KMS-11 (cell line): ENCODE measurements at regions not wholly inside any gene's neighbourhood (a gene's known extent, or its start where the extent isn't known, plus 50 kb on each side); places are given as distances from the start of the nearest gene placed in this dataset.

Source experiments
- H2AFZ ChIP-seq: fragments of 200-600 bp; sonication (generic); 2 replicates; pipeline ENCODE4 v1.6.1; 2016; ENCODE audit warnings: antibody characterized with exemption, mixed run types, low read depth
- H3K27ac ChIP-seq: fragments of 200-600 bp; sonication (generic); 2 replicates; pipeline ENCODE4 v1.6.1; 2016; ENCODE audit warnings: mild to moderate bottlenecking, mixed run types
- H3K27me3 ChIP-seq: fragments of 200-600 bp; sonication (generic); 2 replicates; pipeline ENCODE4 v1.6.1; 2017; ENCODE audit warnings: mild to moderate bottlenecking, low read depth, mixed run types, moderate library complexity; ENCODE audit not compliant: insufficient read depth
- H3K36me3 ChIP-seq: fragments of 200-600 bp; sonication (generic); 2 replicates; pipeline ENCODE4 v1.6.1; 2017; ENCODE audit warnings: mild to moderate bottlenecking, mixed run types; ENCODE audit not compliant: insufficient read depth
- H3K4me1 ChIP-seq: fragments of 200-600 bp; sonication (generic); 2 replicates; pipeline ENCODE4 v1.6.1; 2016; ENCODE audit warnings: mild to moderate bottlenecking, low read depth, mixed run types; ENCODE audit not compliant: poor library complexity, severe bottlenecking
- H3K4me2 ChIP-seq: fragments of 200-600 bp; sonication (generic); 2 replicates; pipeline ENCODE4 v1.7.0; 2016; ENCODE audit warnings: mild to moderate bottlenecking, mixed run types
- H3K4me3 ChIP-seq: fragments of 200-600 bp; sonication (generic); IDR thresholded peaks from 2 replicates; pipeline ENCODE4 v1.6.1; 2017; ENCODE audit warnings: low read depth, low read length, mixed read lengths; ENCODE audit not compliant: insufficient read depth
- H3K79me2 ChIP-seq: fragments of 200-600 bp; sonication (generic); 2 replicates; pipeline ENCODE4 v1.6.1; 2016; ENCODE audit warnings: low read depth, mixed run types; ENCODE audit not compliant: insufficient read depth
- H3K9ac ChIP-seq: fragments of 200-600 bp; sonication (generic); 2 replicates; pipeline ENCODE4 v1.6.1; 2016; ENCODE audit warnings: mild to moderate bottlenecking, mixed run types
- H4K20me1 ChIP-seq: fragments of 200-600 bp; sonication (generic); 2 replicates; pipeline ENCODE4 v1.6.1; 2016; ENCODE audit warnings: mild to moderate bottlenecking, mixed run types; ENCODE audit not compliant: insufficient read depth
- CTCF ChIP-seq: fragments of 200-600 bp; sonication (generic); conservative IDR thresholded peaks from 2 replicates; pipeline ENCODE4 v1.6.1; 2017; ENCODE audit warnings: low read depth, mild to moderate bottlenecking, antibody characterized with exemption, low read length, moderate library complexity, mixed read lengths

- Histone ChIP-seq H2AFZ (no peak overlapping the region), H3K4me3 (no peak overlapping the region), H3K4me2 (no peak overlapping the region), H3K27me3 (no peaks in the 10 kb centered on the region), H4K20me1 (no peaks in the 10 kb centered on the region), H3K79me2 (no peaks in the 10 kb centered on the region), H3K36me3 (no peaks in the 10 kb centered on the region), H3K27ac (no peak overlapping the region), H3K4me1 (no peaks in the 10 kb centered on the region), H3K9ac (no peak overlapping the region)
- no peak for TF ChIP-seq CTCF
These were observed 1060.2 kb downstream of the TECRL start for GRCh38 chr4:63348735-63349673.

- H3K4me2 ChIP-seq: no peak overlapping the region
- H3K27ac ChIP-seq: no peak overlapping the region
- no peaks in the 10 kb centered on the region for H3K4me1 ChIP-seq
- H3K9ac ChIP-seq: no peak overlapping the region
- no peak overlapping the region for H3K4me3 ChIP-seq
- H4K20me1 ChIP-seq: no peaks in the 10 kb centered on the region
- no peaks in the 10 kb centered on the region for H3K79me2 ChIP-seq
- H3K27me3 ChIP-seq: no peaks in the 10 kb centered on the region
- no peaks in the 10 kb centered on the region for H3K36me3 ChIP-seq
- TF ChIP-seq CTCF: no peak
- no peak overlapping the region for H2AFZ ChIP-seq
These were observed 1084.1 kb downstream of the TECRL start for GRCh38 chr4:63325140-63325539.

GRCh38 chr4:63316633-63317032 is 1092.6 kb downstream of the TECRL start:
- H3K4me3 ChIP-seq: no peak overlapping the region
- no peak overlapping the region for H2AFZ ChIP-seq
- H3K4me1 ChIP-seq: no peaks in the 10 kb centered on the region
- no peak overlapping the region for H3K27ac ChIP-seq
- H3K36me3 ChIP-seq: no peaks in the 10 kb centered on the region
- no peak for TF ChIP-seq CTCF
- H3K9ac ChIP-seq: no peak overlapping the region
- H3K79me2 ChIP-seq: no peaks in the 10 kb centered on the region
- H3K4me2 ChIP-seq: no peak overlapping the region
- no peaks in the 10 kb centered on the region for H3K27me3 ChIP-seq
- no peaks in the 10 kb centered on the region for H4K20me1 ChIP-seq

- H3K4me2 ChIP-seq: no peak overlapping the region
- H3K27me3 ChIP-seq: no peaks in the 10 kb centered on the region
- no peaks in the 10 kb centered on the region for H3K4me1 ChIP-seq
- no peak for TF ChIP-seq CTCF
- no peak overlapping the region for H3K27ac ChIP-seq
- no peak overlapping the region for H2AFZ ChIP-seq
- no peaks in the 10 kb centered on the region for H4K20me1 ChIP-seq
- no peak overlapping the region for H3K9ac ChIP-seq
- H3K36me3 ChIP-seq: no peaks in the 10 kb centered on the region
- no peaks in the 10 kb centered on the region for H3K79me2 ChIP-seq
- H3K4me3 ChIP-seq: no peak overlapping the region
These were observed 1093.6 kb downstream of the TECRL start for GRCh38 chr4:63315651-63316050.
